ENCODE measurements at regions not wholly inside any gene's neighbourhood (a gene's known extent, or its start where the extent isn't known, plus 50 kb on each side); places are given as distances from the start of the nearest gene placed in this dataset.

DNA sequence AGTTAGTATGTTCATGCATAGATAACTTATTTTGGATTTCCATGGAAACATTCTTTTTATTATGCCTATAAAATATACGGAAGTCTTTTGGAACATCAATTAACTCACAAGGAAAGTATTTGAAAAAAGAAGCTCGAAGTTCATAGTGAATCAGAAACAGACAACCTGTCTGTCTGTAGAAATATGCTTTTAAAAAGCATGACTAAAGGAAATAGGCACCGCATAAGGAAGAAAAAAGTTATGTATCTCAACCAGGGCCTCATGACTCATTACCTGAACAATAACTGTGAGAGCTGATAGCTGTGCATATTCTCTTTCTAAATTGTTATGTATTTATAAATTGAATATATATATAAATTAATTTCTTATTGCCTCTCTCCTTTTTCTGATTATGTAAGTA, 324.1 kb downstream of the TLL1 start:
- intact Hi-C loops (cut with micrococcal nuclease; ENCODE audit: unreplicated experiment) (no loop called here), in situ Hi-C loops (cut with HindIII; ENCODE audit: extremely low pct_ligation_motif_present, low pct_unique_long_range_greater_than_20kb) (no loop called here)
- Histone ChIP-seq H3K4me2 (ENCODE audit: low read depth, low read length) (no peak overlapping the region), H3K9ac (ENCODE audit: insufficient read depth, low read depth, low read length) (no peak overlapping the region), H3K4me3 (replicated peaks in 1 of 3; ENCODE audit: insufficient read depth in 1 of 3, low read depth in 2 of 3, low read length in 3 of 3) (no peak overlapping the region), H3K27ac (ENCODE audit: extremely low read length, insufficient read depth, low read length) (no peak overlapping the region), H3K4me1 (ENCODE audit: insufficient read depth, low read length) (no peaks in the 10 kb centered on the region), H3K36me3 (replicated peaks in 1 of 2; ENCODE audit: control insufficient read depth in 1 of 2, insufficient read depth in 2 of 2, low read length in 2 of 2) (no peaks in the 10 kb centered on the region), H4K20me1 (ENCODE audit: insufficient read depth, low read length) (no peaks in the 10 kb centered on the region), H3K27me3 (ENCODE audit: control insufficient read depth in 1 of 2, insufficient read depth in 2 of 2, low read length in 2 of 2) (no peaks in the 10 kb centered on the region; a peak in 1 of 5 replicates), H2AFZ (ENCODE audit: low read length) (no peak overlapping the region), H3K79me2 (ENCODE audit: insufficient read depth, low read length) (no peaks in the 10 kb centered on the region), H3K9me3 (ENCODE audit: low read length) (no peaks in the 10 kb centered on the region)
- ATAC-seq, result no peak
- ChIA-PET CTCF (ENCODE audit: low intra/inter-chr PET ratio, low total read pairs) (no interaction called here), POLR2A (no interaction called here)
- TF ChIP-seq SMARCC2 (IDR thresholded peaks at IDR 0.05), result no peak
- TF ChIP-seq RNF2 (conservative IDR thresholded peaks at IDR 0.05; ENCODE audit: low read depth), result no peak
- no peak for TF ChIP-seq SRSF1 (optimal IDR thresholded peaks at IDR 0.05; ENCODE audit: low read depth, low read length)
- TF ChIP-seq HNRNPUL1 (IDR thresholded peaks at IDR 0.05; ENCODE audit: low read depth, low read length), result no peak
- no peak for TF ChIP-seq ZNF598 (CRISPR knock-in tag; IDR thresholded peaks at IDR 0.05; ENCODE audit: borderline replicate concordance)
- TF ChIP-seq ZFX (CRISPR knock-in tag; IDR thresholded peaks at IDR 0.05; ENCODE audit: low read depth), result no peak
- no peak for TF ChIP-seq SAP130 (CRISPR knock-in tag; IDR thresholded peaks at IDR 0.05; ENCODE audit: low read depth)
- no peak for TF ChIP-seq ZNF451 (CRISPR knock-in tag; IDR thresholded peaks at IDR 0.05)
- TF ChIP-seq CENPT (CRISPR knock-in tag; IDR thresholded peaks at IDR 0.05; ENCODE audit: low read depth), result no peak
- no peak for TF ChIP-seq NR3C1 (CRISPR knock-in tag; IDR thresholded peaks at IDR 0.05)
- TF ChIP-seq, protein P1, sequence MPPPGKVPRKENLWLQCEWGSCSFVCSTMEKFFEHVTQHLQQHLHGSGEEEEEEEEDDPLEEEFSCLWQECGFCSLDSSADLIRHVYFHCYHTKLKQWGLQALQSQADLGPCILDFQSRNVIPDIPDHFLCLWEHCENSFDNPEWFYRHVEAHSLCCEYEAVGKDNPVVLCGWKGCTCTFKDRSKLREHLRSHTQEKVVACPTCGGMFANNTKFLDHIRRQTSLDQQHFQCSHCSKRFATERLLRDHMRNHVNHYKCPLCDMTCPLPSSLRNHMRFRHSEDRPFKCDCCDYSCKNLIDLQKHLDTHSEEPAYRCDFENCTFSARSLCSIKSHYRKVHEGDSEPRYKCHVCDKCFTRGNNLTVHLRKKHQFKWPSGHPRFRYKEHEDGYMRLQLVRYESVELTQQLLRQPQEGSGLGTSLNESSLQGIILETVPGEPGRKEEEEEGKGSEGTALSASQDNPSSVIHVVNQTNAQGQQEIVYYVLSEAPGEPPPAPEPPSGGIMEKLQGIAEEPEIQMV (CRISPR knock-in tag; IDR thresholded peaks at IDR 0.05; ENCODE audit: low read depth), result no peak
- no peak for TF ChIP-seq AGO1 (IDR thresholded peaks at IDR 0.05; ENCODE audit: low read depth, low read length, poor library complexity, severe bottlenecking)
- TF ChIP-seq WIZ (CRISPR knock-in tag; IDR thresholded peaks at IDR 0.05), result no peak
- DNase-seq (ENCODE audit: low spot score), result no peak
- no TSS peak for BruUV-seq (replicated peaks)
- FAIRE-seq, result no peak
- 51% methylated on average over 3 of the region's 3 CpGs for WGBS (ENCODE audit: low lambda C conversion rate)
